DMS79 (cell line): ENCODE measurements at regions not wholly inside any gene's neighbourhood (a gene's known extent, or its start where the extent isn't known, plus 50 kb on each side); places are given as distances from the start of the nearest gene placed in this dataset.
"Not testable (repeated sequence)": the region's sequence is repeated elsewhere in the genome, so short reads cannot be mapped to it uniquely, and the experiment has no call there.

Source experiments
- DNase-seq: peaks from one replicate; lab custom pipeline; 2025; lab: John Stamatoyannopoulos, UW

GRCh38 chr5:100232736-100233135, 302.4 kb upstream of the FAM174A start:
- no peak for DNase-seq

- no peak for DNase-seq
Measured at GRCh38 chr5:100188778-100189177, 346.4 kb upstream of the FAM174A start.

- DNase-seq = no peak
Measured at GRCh38 chr5:100188339-100188738, 346.8 kb upstream of the FAM174A start.

GRCh38 chr5:100186181-100186580, 349.0 kb upstream of the FAM174A start:
- DNase-seq = no peak

GRCh38 chr5:100182402-100182801, 352.8 kb upstream of the FAM174A start:
- no peak for DNase-seq

GRCh38 chr5:100175346-100175745, 359.8 kb upstream of the FAM174A start:
- DNase-seq = no peak

GRCh38 chr5:100165309-100165708, 369.9 kb upstream of the FAM174A start:
- DNase-seq = no peak

GRCh38 chr5:100161868-100162267, 373.3 kb upstream of the FAM174A start:
- DNase-seq = no peak

GRCh38 chr5:100157066-100157465, 378.1 kb upstream of the FAM174A start:
- no peak for DNase-seq

- no peak for DNase-seq
Measured at GRCh38 chr5:100148239-100148638, 386.9 kb upstream of the FAM174A start.

- DNase-seq = no peak
Measured at GRCh38 chr5:100142607-100143006, 392.6 kb upstream of the FAM174A start.

- DNase-seq = no peak
Measured at GRCh38 chr5:100131161-100131560, 404.0 kb upstream of the FAM174A start.

GRCh38 chr5:100130307-100130706, 404.9 kb upstream of the FAM174A start:
- no peak for DNase-seq

- DNase-seq = no peak
Measured at GRCh38 chr5:100119903-100120302, 415.3 kb upstream of the FAM174A start.

- no peak for DNase-seq
Measured at GRCh38 chr5:100110497-100110896, 424.7 kb upstream of the FAM174A start.

- no peak for DNase-seq
Measured at GRCh38 chr5:100108883-100109282, 426.3 kb upstream of the FAM174A start.

GRCh38 chr5:100103592-100104119, 431.5 kb upstream of the FAM174A start:
- DNase-seq = not testable (repeated sequence)

GRCh38 chr5:100101466-100101865, 433.7 kb upstream of the FAM174A start:
- not testable (repeated sequence) for DNase-seq

- DNase-seq = not testable (repeated sequence)
Measured at GRCh38 chr5:100096328-100096727, 438.8 kb upstream of the FAM174A start.

- DNase-seq = not testable (repeated sequence)
Measured at GRCh38 chr5:100080703-100081102, 454.5 kb upstream of the FAM174A start.

GRCh38 chr5:100079163-100079562, 456.0 kb upstream of the FAM174A start:
- not testable (repeated sequence) for DNase-seq

- not testable (repeated sequence) for DNase-seq
Measured at GRCh38 chr5:100066020-100066419, 469.2 kb upstream of the FAM174A start.

GRCh38 chr5:100043475-100043874, 491.7 kb upstream of the FAM174A start:
- no peak for DNase-seq

- no peak for DNase-seq
Measured at GRCh38 chr5:100026606-100027005, 508.6 kb upstream of the FAM174A start.

GRCh38 chr5:100023536-100023935, 511.6 kb upstream of the FAM174A start:
- no peak for DNase-seq
